GM12873 (cell line): ENCODE measurements at regions not wholly inside any gene's neighbourhood (a gene's known extent, or its start where the extent isn't known, plus 50 kb on each side); places are given as distances from the start of the nearest gene placed in this dataset.

Source experiments
- TF ChIP-seq, protein P1 (sequence below): IDR thresholded peaks from 2 replicates; pipeline ENCODE4 v1.5.1; 2012; ENCODE audit warnings: low read depth, mild to moderate bottlenecking, moderate library complexity, low read length, control low read depth; ENCODE audit not compliant: insufficient read depth; ENCODE audit errors: missing control alignments

DNA sequence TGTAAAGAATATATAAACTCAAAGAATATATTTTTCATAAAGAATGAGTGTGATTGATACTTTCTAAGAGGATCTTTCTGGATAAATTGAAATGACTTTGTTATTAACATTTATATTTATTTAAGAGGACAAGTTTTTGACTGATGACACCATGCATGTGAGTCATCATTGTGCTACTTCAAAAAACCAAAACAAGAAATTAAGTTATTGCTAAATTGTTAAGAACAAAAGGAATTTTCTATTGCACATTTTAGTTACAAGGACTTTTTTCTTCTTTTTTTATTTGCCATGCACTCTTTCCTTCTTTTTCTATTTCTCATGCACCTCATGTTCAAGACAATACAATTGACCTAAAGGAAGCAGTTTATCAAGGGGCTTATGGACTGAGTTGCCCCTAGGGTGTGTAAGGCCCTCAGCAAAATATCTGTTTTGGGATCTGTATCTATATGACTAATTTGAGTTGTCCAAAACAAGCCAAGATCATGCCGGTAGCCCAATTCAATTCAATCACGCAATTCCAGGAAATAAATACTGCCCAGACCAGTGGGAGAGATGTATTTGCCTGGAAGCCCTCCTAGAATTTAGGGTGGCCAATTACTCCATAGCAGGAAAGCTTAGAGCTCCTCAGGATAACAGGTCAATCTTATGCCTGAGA is 654.3 kb downstream of the METTL4 start:
- TF ChIP-seq, protein P1, sequence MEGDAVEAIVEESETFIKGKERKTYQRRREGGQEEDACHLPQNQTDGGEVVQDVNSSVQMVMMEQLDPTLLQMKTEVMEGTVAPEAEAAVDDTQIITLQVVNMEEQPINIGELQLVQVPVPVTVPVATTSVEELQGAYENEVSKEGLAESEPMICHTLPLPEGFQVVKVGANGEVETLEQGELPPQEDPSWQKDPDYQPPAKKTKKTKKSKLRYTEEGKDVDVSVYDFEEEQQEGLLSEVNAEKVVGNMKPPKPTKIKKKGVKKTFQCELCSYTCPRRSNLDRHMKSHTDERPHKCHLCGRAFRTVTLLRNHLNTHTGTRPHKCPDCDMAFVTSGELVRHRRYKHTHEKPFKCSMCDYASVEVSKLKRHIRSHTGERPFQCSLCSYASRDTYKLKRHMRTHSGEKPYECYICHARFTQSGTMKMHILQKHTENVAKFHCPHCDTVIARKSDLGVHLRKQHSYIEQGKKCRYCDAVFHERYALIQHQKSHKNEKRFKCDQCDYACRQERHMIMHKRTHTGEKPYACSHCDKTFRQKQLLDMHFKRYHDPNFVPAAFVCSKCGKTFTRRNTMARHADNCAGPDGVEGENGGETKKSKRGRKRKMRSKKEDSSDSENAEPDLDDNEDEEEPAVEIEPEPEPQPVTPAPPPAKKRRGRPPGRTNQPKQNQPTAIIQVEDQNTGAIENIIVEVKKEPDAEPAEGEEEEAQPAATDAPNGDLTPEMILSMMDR = no peak

DNA sequence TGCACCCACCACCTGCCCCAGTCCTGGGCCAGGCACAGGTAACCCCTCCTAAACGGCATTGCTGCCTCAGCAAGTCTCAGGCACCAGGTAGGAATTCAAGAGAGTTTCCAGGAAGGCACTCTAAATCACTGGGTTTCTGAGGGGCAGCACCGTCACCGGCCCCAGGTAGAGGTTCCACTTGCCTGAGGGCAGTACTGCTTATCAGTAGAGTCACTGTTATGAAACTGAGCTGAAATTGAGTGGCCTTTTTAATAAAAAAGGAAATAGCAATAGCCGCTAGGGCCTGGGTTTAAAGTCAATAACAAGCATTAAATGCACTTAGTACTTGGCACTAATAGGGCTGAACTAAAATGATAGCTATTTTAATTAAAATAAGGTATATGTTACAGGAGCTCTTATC is 653.7 kb downstream of the METTL4 start:
- TF ChIP-seq, protein P1 = no peak

DNA sequence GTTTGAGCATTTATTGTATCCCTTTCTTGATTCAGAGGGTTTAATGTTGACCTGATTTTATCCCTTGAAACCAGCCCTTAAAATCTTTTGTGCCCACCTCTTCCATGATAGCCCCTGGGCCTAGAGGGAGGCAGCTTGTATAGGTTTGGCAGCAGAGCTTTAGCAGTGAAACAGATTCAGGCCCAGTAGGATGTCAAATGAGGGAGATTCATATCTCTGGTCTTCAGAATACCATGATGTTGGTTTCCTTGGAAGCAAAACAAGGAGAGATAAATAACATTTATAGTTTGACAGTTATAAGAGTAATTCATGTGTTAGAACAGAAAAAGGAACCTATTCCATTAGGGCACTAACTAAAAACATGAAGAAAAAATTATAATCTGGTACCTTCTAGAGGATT is 649.2 kb downstream of the METTL4 start:
- TF ChIP-seq, protein P1 = no peak

DNA sequence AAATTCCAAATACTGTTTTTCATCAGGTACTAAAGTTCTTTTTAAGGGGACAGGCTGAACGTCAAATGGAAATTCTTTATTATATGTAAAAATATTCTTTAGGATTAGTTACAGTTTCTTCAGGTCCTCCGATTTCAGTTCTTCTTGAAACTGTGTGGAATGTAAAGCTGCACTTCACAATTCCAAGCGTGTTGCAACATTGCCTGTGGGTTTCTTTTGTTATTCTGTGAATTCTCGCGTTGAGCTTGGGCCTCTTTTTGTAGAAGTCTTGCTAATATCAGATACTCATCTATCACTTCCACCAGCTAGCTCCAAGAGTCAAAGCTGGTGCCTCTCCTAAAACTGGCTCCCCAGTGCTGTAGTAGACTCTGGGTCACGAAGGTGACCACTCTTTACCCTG is 642.6 kb downstream of the METTL4 start:
- TF ChIP-seq, protein P1 = no peak

DNA sequence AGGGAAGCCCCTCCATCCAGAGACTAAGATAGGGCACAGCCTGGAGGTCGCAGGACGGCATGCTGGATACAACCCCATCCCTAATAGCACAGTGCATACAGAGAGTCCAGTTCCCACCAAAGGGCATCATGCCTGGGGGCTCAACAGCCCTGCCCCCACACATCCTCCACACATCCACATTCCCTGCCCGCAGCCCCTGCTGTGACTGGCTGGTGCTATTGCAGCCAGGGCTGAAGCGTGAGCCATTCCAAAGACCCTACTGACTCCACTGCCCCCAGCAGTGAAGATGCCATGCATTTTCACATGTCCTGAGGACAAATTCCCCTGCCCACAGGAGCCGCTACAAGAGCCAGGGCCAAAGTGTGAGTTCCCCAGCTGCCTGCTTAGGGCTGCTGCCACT is 641.6 kb downstream of the METTL4 start:
- TF ChIP-seq, protein P1 = no peak

DNA sequence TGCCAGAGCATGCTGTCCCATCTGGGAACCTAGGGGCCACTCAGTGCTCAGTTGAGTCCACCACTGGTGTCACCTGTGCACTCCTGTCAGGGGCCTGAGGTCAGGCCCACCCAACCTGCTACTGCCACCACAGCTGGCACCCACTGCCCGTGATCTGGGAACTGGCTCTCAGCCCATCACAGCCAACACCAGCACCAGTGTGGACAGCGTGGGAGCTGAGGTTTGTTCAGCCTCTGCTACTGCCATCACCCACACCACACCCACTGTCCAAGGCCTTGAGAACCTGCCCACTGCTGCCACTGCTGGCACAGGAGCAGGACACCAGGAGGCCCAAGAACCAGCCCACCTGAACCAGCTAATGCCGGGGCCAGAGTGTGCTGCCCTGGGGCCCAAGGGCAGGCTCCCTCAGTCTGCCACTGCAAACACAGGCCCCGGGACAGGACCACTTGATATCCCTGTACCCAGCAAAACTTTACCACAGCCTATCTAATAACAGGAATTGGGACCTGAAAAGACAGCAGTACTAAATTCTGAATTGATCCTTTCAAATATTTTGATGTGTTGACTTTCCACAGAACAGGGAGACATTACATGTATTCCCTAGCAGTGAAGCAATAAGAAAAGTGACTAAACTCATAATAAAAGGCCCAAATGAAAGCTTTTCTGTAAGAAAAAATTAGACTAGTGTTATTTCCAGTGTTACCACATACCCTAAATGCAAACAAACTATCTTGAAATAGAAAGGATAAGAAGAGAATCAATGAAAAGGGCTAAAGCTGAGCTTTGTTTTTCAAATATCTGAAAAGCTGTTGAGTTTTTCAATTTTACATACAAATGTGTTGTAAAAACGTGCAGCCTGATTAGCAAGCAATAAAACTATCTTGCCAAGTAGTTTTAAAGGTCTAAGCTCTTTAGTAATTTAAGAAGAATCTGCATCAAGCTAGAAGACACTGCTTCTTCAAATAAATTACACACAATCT is 640.7 kb downstream of the METTL4 start:
- TF ChIP-seq, protein P1 = no peak

DNA sequence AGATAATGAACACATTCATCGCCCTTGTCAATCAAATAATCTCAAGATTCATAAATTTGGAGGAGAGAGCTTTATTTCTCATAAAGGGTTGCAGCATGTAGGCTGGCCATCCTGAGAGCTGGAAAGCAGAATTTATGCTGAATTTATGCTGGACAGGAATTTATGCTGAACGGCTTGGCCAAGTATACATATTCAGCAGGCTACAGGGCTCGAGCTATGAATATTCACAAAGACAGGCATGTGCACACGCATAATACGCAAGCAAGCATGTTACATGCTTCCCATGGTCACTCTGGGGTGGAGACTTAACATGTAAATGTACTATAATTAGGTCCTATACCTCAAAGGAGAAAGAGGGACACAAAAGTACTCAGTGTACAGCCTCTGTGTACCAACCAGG is 618.8 kb downstream of the METTL4 start:
- TF ChIP-seq, protein P1 = no peak
